ENCODE measurements at regions not wholly inside any gene's neighbourhood (a gene's known extent, or its start where the extent isn't known, plus 50 kb on each side); places are given as distances from the start of the nearest gene placed in this dataset.

DNA sequence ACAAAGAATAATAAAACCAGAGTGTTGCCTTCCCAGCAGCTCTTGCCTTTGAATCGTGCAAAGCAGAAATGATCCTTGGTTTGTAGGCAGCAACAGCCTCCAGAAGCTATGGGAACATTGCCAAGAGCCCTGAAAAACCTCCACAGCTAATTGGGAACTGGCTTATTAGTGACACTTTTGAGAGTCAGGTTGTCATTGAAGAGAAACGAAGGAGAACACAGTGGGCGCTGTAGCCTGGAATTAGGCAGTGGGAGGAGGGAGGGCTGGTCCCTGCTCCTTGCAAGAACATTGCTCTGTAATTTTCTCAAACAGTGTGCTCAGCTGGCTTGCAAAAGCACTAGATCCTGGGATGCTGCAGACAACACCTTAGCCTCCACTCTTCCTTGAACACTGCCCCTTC is 331.5 kb upstream of the EMCN start:
- DNase-seq (ENCODE audit: low read depth), result no peak
- no peak overlapping the region for H3K4me3 ChIP-seq (ENCODE audit: low read length)
- TF ChIP-seq, protein P1, sequence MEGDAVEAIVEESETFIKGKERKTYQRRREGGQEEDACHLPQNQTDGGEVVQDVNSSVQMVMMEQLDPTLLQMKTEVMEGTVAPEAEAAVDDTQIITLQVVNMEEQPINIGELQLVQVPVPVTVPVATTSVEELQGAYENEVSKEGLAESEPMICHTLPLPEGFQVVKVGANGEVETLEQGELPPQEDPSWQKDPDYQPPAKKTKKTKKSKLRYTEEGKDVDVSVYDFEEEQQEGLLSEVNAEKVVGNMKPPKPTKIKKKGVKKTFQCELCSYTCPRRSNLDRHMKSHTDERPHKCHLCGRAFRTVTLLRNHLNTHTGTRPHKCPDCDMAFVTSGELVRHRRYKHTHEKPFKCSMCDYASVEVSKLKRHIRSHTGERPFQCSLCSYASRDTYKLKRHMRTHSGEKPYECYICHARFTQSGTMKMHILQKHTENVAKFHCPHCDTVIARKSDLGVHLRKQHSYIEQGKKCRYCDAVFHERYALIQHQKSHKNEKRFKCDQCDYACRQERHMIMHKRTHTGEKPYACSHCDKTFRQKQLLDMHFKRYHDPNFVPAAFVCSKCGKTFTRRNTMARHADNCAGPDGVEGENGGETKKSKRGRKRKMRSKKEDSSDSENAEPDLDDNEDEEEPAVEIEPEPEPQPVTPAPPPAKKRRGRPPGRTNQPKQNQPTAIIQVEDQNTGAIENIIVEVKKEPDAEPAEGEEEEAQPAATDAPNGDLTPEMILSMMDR (conservative IDR thresholded peaks at IDR 0.05; ENCODE audit: low read depth, low read length), result no peak

DNA sequence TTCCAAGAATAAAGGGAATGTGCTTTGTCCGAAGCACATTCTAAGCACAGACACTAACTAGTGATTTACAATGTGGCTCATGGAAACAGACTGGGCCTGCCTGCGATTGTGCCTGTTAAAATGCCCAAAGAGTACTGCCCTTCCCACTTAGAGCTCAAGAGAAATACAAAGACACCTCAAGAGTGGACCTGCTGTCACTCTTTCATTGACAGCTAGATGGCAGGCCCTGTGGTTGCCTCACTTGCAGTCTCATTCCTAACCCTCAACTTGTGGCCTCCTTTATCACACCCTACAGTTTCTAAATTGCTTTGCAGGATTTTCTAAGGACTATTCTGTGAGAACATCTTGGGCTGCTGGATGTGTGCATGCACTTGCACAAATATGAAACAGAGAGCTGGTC is 331.0 kb upstream of the EMCN start:
- DNase-seq (ENCODE audit: low read depth), result no peak
- TF ChIP-seq, protein P1 (conservative IDR thresholded peaks at IDR 0.05; ENCODE audit: low read depth, low read length), result peak; percentile 20
- no peak overlapping the region for H3K4me3 ChIP-seq (ENCODE audit: low read length)

DNA sequence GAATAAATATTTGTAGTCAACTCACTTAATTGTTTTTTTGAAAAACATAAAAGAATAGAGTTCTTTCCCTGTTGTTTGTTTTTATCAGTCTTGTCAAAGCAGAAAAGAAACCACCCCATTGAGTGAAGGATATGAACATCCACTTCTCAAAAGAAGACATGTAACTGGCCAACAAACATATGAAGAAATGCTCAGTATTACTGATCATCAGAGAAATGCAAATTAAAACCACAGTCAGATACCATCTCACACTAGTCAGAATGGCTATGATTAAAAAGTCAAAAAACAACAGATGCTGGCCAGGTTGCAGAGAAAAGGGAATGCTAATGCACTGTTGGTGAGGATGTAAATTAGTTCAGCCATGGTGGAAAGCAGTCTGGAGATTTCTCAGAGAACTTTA is 326.1 kb upstream of the EMCN start:
- TF ChIP-seq, protein P1 (conservative IDR thresholded peaks at IDR 0.05; ENCODE audit: low read depth, low read length), result no peak
- no peak overlapping the region for H3K4me3 ChIP-seq (ENCODE audit: low read length)
- no peak for DNase-seq (ENCODE audit: low read depth)

DNA sequence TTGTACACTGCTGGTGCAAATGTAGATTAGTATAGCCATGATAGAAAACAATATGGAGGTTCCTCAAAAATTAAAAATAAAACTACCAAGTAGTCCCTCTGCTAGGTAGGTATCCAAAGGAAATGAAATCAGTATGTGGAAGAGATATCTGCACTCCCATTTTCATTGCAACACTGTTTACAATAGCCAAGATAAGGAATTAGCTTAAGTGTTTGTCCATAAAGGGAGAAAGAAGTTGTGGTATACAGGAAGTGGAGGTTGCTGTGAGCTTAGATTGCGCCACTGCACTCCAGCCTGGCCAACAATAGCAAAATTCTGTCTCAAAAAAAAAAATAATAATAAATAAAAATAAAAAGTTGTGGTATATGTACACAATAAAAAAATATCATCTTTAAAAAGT is 325.0 kb upstream of the EMCN start:
- TF ChIP-seq, protein P1 (conservative IDR thresholded peaks at IDR 0.05; ENCODE audit: low read depth, low read length), result no peak
- H3K4me3 ChIP-seq (ENCODE audit: low read length), result no peak overlapping the region
- no peak for DNase-seq (ENCODE audit: low read depth)

DNA sequence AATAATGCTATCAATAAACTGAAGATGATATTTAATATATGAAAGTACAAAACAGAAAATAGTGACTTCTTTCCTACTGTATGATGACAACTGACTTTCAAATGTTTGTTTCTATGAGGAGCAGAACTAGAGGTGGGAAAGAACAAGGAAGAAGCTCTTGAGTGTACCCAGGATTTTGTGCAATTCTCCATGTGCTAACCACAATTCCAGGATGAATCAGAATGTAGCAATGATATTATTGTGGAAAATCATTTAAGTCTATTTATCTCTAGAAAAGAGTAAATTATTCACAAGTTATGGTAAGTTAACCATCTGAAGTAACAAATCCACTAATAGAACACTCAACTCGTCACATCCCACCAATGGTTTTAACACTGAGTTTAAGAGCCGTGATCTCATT is 324.1 kb upstream of the EMCN start:
- H3K4me3 ChIP-seq (ENCODE audit: low read length), result no peak overlapping the region
- DNase-seq (ENCODE audit: low read depth), result no peak
- TF ChIP-seq, protein P1 (conservative IDR thresholded peaks at IDR 0.05; ENCODE audit: low read depth, low read length), result no peak

DNA sequence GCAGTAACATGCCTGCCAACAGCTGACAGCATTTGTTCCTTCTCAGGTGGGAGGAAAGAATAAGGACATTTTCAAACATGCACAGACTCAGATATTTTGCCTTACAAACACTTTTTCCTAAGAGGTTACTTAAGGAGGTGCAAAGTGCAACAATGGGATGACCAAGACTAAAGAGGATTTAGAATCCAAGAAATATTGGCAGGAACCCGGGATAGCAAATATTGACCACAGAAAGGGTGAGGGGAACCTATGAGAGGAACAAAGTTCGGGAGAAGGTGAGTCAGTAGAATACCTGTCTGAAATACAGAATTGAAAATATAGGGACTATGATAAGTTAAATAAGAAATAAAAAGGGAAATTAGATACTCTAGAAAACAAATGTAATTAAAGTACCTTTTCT is 321.9 kb upstream of the EMCN start:
- DNase-seq (ENCODE audit: low read depth), result no peak
- TF ChIP-seq, protein P1 (conservative IDR thresholded peaks at IDR 0.05; ENCODE audit: low read depth, low read length), result no peak
- H3K4me3 ChIP-seq (ENCODE audit: low read length), result no peak overlapping the region

DNA sequence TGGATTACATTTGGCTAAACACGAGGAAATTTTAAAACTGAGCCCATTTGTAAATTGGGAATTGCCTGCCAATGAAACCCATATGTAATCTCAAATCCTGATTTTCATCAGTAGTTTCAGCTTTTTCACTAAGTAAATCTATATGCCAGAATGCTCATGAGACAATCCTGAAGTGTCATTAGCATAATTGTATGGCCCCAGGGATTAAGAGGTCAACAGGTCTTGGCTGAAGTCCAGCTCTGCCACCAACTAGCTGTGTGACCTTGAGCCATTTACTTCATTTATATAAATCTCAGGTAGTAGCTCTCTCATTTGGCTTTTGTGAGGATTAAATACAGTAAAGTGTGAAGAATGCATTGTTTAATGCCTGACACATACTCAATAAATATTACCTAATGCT is 320.5 kb upstream of the EMCN start:
- TF ChIP-seq, protein P1 (conservative IDR thresholded peaks at IDR 0.05; ENCODE audit: low read depth, low read length), result no peak
- no peak overlapping the region for H3K4me3 ChIP-seq (ENCODE audit: low read length)
- peak; percentile 26 for DNase-seq (ENCODE audit: low read depth)

Data from retinal pigment epithelial cell (primary cell).